Fibroblast of pulmonary artery (primary cell): ENCODE measurements at regions not wholly inside any gene's neighbourhood (a gene's known extent, or its start where the extent isn't known, plus 50 kb on each side); places are given as distances from the start of the nearest gene placed in this dataset.
"Not testable (repeated sequence)": the region's sequence is repeated elsewhere in the genome, so short reads cannot be mapped to it uniquely, and the experiment has no call there.

Experiments used
- DNase-seq: peaks from one replicate; pipeline ENCODE4 v3.0.0-alpha.2; 2010; ENCODE audit warnings: low read depth
- H3K4me3 ChIP-seq: replicated peaks from 2 replicates; pipeline ENCODE4 v1.5.1; 2011; ENCODE audit warnings: low read depth, mild to moderate bottlenecking, control low read depth, low read length, moderate library complexity
- TF ChIP-seq, protein P1 (sequence below): IDR thresholded peaks from 2 replicates; pipeline ENCODE4 v1.5.1; 2011; ENCODE audit warnings: mild to moderate bottlenecking, control low read depth, low read length, inconsistent platforms; ENCODE audit errors: missing control alignments

DNA sequence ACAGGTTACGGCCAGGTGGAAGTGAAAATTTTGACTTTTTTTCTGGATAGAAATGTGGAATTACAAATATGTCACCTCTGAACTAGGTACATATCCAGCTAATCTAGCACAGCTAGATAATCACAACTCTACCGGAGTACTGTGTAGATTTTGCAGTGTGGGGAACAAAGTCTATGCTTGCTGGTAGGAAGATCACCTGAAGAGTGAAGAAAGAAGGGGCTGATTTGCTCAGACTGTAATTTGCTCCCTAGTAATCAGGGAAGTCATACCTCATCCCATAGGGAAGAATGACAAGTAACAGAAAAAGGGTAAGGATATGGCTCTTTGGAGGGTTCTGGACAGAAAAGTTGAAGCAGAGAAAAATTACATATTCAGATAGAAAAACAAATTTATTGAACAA is 319.6 kb upstream of the TMPRSS15 start:
- TF ChIP-seq, protein P1, sequence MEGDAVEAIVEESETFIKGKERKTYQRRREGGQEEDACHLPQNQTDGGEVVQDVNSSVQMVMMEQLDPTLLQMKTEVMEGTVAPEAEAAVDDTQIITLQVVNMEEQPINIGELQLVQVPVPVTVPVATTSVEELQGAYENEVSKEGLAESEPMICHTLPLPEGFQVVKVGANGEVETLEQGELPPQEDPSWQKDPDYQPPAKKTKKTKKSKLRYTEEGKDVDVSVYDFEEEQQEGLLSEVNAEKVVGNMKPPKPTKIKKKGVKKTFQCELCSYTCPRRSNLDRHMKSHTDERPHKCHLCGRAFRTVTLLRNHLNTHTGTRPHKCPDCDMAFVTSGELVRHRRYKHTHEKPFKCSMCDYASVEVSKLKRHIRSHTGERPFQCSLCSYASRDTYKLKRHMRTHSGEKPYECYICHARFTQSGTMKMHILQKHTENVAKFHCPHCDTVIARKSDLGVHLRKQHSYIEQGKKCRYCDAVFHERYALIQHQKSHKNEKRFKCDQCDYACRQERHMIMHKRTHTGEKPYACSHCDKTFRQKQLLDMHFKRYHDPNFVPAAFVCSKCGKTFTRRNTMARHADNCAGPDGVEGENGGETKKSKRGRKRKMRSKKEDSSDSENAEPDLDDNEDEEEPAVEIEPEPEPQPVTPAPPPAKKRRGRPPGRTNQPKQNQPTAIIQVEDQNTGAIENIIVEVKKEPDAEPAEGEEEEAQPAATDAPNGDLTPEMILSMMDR = no peak
- H3K4me3 ChIP-seq = no peak overlapping the region
- no peak for DNase-seq

DNA sequence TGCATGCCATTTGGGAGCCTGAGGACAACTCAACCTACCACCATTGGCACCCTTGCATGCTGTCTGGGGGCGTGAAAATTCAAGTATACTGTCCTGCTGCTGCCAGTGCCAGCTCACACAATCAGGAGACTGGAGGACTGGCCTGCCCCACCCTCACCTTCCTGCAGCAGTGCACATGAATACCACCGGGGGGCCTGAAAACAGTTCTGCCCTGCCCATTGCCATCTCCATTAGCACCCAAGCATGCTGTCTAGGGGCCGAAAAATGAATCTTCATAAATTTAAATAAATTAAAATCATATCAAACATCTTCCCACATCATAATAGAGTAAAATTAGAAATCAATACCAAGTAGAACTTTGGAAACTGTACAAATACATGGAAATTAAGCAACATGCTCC is 322.1 kb upstream of the TMPRSS15 start:
- H3K4me3 ChIP-seq = no peak overlapping the region
- DNase-seq = no peak
- TF ChIP-seq, protein P1 = no peak

DNA sequence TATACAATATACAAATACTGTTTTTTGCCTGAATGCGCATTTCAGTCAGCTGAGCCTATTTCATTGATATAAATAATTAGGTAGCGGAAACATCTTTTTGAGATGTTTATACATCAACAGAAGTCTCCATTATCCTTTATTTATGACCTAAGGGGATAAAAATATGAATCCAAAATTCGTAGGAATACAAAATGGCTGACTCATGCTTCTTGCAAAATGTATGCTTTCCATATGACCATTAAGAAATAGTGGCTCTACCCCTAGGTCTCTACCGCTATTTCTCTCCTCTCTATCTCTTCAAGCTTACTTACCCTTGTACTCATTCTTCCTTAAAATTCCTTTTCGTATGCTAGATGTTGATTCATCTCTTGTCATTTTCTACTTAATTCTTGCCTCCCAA is 338.4 kb upstream of the TMPRSS15 start:
- DNase-seq = no peak
- TF ChIP-seq, protein P1 = no peak
- no peak overlapping the region for H3K4me3 ChIP-seq

DNA sequence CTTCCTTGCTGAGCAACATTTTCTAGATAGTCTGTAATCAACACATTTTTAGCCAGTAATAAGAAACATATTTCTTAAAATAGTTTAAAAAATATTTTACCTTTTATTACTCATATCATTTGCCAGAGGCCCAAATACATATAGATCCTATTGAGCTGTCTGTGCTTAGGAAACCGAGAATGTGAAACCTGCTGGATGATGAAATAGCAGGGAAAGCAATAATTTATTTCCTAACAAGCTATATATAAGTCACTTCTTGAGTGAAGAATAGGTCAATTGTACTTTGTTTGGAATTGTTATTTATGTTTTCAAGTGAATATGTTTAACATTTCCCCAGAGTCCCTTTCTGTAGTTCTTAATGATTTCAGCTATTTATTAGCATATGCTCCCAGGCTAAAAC is 339.9 kb upstream of the TMPRSS15 start:
- TF ChIP-seq, protein P1 = no peak
- no peak for DNase-seq
- no peak overlapping the region for H3K4me3 ChIP-seq

DNA sequence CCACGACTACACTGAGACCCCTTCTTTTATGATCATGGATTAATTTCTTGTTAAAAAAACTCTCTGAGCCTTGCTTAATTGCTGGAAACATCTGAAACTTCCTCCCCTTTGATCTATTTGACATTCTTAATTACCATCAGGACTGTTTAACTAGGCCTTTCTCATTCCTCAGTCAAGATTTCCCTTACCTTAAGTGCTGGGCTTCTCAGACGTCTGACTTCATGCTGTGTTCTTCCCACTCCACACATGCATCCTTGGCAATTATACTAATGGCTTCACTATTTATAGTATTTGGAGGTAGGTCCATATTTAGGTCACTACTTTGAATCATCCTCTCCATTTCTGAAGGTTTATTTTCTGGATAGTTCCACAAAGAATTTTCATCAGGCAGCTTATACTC is 341.3 kb upstream of the TMPRSS15 start:
- DNase-seq = no peak
- TF ChIP-seq, protein P1 = no peak
- no peak overlapping the region for H3K4me3 ChIP-seq

DNA sequence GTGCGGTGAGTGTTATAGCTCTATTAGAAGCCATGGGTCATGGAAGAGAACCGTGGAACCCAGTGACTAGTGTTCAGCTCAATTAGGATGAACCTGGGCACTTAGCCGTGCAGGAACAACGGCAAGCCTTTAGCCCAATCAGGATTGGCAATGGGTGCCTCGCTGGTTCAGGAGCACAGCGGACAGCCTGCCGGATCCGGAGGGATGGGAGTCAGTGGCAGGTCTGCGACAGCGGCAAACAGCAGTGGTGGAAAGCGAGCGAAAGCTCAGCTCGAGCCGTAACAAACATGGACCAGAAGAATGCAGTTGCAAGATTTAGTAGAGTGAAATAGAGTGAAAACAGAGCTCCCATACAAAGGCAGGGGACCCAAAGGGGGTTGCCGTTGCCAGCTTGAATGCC is 349.3 kb upstream of the TMPRSS15 start:
- not testable (repeated sequence) for H3K4me3 ChIP-seq, DNase-seq

DNA sequence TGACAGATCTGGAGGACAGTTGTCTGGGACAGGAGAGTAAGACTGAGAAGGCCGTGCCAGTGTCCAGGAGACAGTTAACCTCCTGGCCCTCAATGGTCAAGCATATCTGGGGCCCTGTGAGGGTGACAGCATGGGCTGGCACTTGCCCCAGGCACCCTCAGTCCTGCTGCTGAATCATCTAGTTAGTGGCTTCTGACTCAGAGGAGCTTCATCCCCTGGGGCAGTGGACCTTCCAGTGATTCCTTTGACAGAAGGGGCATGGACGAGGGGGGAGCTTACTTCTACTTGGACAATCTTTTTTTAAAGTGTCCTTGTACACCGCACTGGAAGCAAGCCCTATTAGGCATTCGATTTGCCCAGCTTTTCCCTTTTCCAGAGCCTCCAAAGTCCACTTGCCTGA is 352.7 kb upstream of the TMPRSS15 start:
- not testable (repeated sequence) for DNase-seq, H3K4me3 ChIP-seq

DNA sequence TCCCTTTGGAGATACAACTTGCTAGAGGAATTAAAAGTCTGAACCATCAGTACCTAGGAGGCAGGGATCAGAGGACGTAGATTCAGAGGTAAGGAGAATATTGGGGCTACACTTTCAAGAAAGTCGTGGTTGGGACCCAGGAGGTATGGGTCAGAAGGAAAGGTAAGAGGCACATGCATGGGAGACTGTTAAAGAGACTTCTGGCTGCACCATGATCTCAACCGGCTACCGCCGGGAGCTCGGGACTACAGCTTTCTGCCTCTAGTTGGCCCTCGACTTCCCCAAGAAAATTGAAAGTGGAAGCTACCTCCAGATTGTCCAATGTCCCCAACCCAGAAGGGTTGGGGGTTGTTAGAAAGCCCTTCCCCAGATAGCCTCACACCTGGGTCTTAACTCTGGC is 355.7 kb upstream of the TMPRSS15 start:
- TF ChIP-seq, protein P1 = no peak
- no peak for DNase-seq
- H3K4me3 ChIP-seq = no peak overlapping the region
